NOMO-1 treated with dmso at 0.1 percent for 144 hours (cell line): ENCODE measurements at regions not wholly inside any gene's neighbourhood (a gene's known extent, or its start where the extent isn't known, plus 50 kb on each side); places are given as distances from the start of the nearest gene placed in this dataset.
"Not testable (repeated sequence)": the region's sequence is repeated elsewhere in the genome, so short reads cannot be mapped to it uniquely, and the experiment has no call there.

Experiments used
- DNase-seq: peaks from one replicate; lab custom pipeline; 2025; ENCODE audit not compliant: unreplicated experiment; lab: John Stamatoyannopoulos, UW

DNA sequence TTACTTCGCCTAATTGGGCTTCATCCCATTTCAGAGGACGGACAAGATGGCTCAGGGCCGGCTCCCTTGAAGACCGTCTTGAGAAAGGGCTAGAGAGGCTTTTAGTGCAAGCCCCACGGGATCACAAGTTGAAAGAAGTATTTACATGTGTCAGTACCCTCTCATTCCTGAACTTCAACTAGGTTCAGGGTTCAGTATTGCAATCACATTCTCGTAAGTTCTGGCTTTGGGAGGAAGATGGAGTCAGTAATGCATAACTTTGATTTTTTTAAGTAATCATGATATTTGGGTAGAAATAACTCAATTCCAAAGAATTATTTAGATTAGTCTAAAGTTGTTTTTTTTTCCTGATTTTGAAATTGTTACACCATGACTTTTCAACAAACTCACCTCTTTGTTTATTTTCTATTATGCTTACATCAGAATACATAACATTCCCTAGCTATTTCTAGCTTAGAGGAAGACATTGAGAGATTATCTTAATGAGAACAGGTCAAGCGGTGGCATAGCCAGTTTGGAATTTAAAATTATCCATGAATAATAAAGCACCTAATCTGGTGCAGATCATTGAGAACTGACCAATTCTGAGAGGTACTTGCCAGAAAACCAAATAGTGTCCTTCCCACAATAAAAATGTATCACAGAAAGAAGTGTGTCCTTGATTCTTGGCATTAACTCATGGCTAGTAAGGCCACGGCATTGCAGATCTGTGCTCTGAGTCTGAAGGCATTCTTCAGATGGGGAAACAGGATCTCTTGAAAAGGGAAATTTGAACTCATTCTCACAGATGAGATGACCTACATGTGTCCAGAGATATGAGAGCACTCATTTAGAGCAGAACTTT is 92.1 kb upstream of the BLID start:
- no peak for DNase-seq

DNA sequence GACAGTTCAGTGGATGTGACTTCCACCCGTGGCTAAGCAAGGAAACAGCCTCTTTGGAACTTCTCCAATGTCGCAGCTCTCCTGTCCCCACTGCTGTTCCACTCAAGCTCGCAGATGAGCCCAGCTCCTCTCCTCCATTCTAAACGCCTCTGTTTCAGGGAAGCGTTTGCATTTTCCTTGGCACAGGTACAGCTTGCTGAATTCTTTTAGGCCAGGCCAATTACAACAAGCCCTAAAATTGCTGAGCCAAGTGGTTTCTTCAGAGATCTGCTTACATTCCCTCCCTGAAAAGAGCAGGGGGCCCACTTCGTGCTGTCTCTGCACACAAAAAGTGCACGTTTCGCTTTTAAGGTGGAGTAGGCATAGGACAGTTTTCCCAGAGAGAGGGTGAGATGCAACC is 91.5 kb upstream of the BLID start:
- DNase-seq, result no peak

DNA sequence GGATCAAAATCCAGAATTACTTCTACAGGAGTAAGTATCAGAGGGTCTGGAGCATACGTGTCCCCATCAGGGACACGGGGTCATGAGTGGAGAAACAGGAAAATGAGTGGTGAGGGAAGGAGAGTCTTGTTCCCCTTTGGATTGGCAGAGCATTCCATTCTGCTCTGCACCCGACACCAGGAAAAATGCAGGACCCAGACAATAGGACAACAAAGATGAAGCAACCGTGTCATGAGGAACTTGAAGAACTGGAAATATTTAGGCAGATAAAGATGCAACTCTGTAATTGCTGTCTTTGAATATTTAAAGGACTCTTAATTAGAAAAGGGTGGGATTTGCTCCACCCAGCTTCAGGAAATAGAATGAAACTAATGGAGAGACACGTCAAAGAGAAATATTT is 89.0 kb upstream of the BLID start:
- no peak for DNase-seq

DNA sequence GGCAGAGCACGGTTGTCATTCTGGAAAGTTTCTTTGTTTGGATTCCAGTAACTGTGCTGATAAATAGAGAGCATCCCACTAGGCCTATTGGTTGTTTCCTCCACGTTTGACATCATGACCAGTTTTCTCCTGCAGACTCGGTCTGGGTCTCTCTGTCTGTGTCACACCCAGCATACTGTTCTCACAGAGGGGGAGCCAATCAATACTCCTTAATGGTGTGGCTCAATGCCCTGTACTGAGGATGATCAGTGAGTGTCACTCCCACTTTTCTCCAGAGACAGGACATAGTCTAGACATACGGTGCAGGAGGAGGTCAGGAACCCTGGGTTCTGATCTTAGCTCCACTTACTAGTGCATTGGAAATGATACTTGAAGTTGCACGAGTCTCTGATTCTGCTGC is 88.2 kb upstream of the BLID start:
- no peak for DNase-seq

DNA sequence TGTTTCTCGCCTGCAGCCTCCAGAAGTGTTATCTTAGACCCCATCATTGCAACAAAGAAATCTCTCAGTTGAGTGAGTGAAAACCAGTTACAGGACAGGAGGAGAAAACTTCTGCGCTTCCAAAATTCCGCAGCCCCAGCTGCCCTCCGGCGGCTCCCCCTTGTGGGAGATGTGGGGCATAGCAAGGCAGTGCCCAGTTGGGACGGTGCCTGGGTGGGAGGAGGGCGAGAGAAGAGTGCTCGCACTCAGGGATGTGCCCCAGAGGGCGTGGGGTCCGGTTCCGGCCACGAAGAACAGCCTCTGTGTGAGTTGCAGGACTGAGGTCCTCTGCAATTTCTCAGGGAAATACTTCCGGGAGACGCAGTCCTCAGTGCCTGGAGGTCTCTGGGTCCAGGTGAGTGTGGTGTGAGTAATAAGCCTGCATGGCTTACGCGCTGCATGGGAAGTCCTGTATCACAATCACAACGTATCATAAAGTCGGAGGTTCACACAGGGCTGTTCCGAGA is 87.0 kb upstream of the BLID start:
- DNase-seq, result no peak

DNA sequence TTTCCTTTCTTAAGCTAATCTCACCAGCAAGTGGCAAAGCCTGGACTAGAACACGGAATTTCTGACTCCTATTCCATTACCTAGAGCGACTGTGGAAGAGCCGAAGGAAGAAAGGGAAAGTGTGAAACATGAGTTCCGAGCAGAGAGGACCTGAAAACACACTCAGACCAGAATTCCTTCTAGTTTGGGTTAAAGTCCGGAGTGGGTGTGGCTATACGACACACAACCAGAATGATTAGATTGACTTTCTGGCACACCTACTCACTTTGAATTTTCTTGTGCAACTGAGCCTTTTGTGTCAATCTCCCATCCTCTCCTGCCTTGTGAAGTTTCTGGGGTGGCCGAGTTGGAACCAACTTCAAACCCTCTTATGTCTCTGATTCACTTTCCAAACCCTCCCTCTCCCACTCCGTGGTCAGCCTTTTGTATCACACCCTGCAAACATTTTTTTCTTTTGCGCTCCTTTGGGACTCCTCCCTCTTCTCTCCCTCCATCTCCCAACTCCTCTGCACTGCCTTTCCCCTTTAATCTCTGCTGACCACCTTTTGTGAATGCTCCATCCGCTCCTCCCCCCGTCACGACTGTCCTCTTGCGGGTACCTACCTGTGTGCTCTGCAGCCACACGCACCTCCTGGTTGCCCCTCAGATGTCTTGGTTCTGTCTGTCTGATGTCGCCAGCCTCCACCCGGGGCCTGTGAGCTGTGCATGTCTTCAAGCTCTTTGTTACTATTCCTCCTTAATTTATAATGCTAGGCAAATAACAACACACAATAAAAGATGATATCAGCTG is 86.3 kb upstream of the BLID start:
- no peak for DNase-seq

DNA sequence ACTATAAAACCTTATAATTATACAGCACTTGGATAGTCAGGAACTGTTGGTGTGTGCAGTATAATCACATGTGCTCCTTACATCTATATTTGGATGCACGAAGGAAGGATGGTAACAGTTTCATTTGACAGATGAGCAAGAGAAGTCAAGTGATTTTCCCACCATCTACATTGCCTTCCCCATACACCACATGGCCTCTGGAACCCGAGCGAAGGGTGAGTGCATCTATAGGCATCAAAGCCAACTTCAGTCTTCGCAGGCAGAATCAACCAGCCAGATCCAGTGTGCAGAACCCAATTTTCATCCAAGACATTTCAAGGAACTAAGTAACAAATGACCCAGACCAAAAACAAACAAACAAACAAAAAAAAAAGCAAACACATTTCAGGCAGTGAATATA is 85.1 kb upstream of the BLID start:
- no peak for DNase-seq

DNA sequence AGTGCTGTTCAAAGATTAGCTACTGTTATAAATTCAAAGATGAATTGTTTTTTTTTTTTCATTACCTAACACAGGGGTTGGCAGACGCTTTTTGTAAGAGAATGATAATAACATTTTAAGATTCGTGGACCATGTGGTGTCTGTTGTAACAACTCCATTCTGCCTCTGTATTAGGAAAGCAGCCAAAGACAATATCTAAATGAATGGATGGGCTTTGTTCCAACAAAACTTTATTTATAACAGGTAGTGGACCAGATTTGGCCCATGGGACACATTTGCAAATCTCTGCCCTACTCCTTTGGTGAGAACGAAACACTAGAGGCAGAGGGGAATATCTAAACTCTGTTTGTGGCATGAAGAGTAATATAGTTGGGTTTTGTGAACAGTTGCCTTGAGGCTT is 83.6 kb upstream of the BLID start:
- DNase-seq, result no peak

DNA sequence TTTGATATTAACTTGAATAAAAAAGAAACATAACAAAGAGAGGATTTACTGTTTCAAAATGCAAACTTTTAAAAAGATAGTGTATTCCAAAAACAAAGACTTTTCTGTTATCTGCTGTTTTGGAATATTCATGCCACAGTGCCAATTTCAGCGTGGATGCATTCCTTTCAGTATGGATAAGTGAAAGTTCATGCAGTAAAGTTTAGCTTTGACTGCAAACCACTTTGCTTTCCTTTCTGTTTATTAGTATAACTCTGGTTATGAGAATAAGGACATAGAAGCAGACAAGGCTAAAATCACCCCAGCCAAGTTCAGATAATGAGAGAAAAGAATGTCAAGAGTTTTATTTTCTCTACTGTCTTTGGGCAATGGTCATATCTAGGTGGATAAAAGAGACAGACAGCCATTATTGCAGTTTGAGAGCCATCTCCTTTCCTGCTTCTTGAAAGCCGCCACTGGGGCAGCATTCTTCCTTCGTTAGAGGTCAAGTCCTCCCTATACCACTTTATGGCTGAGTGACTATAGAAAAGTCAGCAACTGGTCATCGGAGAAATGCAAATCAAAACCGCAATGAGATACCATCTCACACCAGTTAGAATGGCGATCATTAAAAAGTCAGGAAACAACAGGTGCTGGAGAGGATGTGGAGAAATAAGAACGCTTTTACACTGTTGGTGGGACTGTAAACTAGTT is 82.4 kb upstream of the BLID start:
- no peak for DNase-seq

DNA sequence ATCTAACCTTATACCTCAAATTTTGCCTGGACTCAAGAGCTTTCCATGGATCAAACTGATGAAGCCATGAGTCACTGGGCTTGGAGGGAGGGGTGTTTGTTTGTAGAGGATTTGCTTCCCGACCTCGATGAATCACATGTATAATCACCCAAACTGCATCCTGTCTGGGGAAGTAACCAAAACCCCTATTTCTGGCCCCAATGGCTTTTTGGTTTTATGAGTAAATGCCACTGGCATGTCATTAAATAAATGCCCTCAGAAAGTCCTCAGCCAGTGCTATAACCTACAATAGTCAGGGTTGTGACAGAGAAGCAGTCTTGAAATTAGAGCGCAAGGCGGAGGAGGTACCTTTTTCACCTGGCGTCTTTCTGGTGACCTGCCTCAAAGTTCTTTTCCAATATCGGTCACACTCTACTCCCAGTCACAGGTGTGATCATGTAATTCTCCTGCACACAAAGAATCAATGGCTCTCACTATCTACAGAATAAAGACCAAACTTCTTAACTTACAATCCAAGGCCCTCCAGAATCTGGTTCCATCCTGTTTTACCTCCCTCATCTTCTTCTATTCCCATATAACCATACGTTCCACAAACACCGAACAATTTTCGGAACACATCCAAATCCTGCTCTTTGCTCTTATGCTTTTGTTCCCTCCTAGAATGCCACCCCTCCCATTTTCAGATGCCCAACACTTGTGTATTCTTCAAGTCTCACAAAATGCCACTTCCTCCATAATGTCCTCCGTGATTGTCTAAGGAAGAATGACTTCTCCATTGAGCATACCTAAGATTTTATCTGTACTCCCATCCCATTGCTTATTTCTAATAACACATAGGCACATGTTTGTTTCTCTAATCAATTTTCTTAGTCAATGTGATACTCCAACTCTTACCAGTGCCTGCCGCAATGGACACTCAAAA is 81.3 kb upstream of the BLID start:
- DNase-seq, result no peak

DNA sequence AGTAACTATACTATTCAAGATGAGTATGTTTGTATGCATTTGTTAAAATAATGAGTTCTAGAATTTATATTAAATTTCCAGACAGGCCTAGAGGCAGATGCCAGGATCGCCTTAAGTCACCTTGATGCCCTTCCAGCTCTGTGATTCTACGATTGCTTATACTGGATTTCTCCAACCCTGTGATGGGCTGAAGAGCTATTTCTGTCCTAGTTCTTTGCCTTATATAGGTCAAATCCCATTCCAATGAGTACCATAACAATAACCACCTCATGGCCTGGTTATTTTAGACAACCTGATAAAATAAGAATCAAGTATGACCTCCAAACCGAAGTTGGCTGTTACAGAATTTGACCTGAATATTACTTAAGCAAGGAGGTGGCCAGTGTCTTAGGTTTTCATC is 79.8 kb upstream of the BLID start:
- no peak for DNase-seq

DNA sequence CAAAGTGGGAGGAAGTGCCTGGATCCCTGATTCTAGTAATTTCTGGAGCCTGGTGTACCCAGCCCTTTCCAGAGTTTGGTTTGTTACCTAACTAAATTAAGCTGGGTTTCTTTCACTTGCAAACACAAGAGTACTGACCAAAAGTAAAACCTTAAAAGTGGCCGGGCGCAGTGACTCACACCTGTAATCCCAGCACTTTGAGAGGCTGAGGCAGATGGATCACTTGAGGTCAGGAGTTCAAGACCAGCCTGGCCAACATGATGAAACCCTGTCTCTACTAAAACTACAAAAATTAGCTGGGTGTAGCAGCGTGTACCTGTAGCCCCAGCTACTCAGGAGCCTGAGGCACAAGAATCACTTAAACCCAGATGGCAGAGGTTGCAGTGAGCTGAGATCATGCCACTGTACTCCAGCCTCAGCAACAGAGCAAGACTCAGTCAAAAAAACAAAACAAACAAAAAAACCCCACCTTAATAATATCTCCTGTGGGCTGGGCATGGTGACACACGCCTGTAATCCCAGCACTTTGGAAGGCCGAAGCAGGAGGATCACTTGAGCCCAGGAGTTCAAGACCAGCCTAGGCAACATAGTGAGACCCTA is 78.0 kb upstream of the BLID start:
- DNase-seq, result not testable (repeated sequence)

DNA sequence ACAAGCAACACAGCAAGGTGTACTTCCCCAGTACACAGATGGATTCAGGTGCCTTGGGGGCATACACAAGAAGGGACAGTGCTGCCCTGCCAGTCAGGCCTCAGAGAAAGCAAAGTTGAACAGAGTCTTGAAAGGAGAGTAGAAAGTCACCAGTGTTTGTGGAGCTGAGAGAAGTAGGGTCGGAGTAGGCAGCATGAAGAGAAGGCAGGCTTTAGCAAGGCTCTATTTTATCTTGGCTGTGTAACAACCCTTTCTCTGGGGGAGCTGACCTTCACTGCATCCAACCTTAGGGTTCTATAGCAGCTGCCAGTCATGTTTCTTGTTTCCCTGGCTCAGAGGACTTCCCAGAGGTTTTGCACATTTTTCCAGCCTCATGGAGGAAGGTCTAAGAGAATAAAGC is 77.4 kb upstream of the BLID start:
- no peak for DNase-seq

DNA sequence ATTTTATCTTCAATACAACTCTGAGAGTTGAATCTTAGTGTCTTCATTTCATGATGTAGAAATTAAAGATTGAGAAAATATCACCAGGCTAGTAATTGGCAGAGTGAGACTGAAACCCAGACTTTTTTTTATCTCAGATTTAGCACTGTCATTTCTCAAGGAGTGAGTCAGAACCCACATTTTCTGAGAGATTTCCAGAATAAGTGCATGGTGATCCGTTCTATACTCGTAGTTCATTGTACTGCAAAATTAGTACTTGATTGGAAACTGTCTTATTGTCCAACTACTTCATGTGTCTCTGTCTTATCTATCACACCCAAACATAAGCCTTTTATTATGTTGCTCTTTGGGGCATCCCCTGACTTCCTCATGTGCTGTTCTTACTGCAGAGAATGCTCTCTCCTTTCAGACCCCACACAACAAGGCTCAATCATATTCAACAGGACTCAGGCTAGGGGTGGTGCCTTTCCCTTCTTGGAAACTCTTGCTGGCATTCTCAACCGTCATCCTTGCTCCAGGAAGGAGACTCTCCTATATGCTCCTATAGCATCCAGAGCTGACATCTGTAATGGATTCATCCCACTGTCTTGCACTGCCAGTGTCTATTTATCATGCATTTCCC is 76.7 kb upstream of the BLID start:
- DNase-seq, result no peak

DNA sequence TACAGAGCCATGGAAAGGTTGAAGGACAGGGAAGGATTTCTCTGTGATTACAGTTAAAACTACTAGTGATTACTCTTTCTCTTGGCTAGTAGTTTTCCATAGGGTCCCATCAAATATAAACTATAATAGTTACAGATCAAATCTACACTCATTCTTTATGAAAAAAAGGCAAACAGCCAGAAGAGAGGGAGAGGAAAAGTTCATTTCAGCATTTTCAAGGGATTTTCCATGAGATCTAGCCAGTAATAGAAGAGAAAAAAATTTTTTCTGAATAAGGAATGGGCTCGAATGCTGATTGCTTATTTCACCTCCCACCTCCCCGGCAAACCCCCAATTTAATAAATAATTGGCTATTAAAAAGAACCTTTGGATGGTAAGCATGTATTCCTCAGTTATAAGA is 74.8 kb upstream of the BLID start:
- no peak for DNase-seq

DNA sequence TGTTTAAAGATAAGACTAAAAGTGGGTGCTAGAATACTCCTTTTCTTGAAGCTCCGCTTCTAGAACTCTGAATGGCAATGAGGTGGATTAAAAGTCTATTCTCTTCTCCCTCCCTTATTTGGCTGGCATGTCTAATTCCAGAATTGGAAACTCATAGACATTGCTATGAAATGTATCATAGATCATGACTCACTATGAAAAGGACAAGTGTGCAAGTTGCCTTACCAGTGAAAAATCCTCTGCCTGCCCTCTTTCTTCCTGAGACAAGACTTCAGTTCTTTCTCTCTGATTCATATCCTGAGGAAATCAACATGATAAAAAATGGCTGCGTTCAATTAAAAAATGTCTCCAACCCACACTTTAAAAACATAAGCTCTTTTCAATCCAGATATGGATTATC is 73.2 kb upstream of the BLID start:
- DNase-seq, result no peak

DNA sequence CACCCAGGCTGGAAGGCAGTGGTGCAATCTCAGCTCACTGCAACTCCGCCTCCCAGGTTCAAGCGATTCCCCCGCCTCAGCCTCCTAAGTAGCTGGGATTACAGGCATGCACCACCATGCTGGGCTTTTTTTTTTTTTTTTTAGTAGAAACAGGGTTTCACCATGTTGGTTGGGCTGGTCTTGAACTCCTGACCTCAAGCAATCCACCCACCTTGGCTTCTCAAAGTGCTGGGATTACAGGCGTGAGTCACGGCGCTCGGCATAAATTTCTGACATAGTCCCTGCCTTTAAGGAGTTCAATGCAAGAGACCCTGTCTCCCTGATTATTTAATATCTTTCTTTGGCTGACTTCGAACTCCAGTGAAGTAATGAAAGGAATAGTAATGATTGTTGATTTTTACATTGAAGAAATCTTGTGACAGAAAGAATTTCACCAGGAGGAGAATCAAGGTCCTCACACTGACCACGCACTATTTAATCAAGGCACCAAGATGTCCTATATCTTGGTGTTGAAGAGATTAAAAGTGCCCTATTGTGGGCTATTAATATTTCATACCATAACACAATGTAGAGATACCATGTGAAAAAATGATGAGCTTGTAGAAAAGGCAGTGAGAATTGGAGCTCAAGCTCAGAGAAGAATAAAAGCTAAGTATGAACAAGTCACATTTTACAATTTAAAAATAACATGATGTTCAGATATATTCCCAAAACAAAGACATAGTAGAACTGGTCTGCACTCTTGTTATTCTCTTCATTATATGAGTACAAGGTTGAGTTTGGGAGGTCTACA is 71.6 kb upstream of the BLID start:
- no peak for DNase-seq

DNA sequence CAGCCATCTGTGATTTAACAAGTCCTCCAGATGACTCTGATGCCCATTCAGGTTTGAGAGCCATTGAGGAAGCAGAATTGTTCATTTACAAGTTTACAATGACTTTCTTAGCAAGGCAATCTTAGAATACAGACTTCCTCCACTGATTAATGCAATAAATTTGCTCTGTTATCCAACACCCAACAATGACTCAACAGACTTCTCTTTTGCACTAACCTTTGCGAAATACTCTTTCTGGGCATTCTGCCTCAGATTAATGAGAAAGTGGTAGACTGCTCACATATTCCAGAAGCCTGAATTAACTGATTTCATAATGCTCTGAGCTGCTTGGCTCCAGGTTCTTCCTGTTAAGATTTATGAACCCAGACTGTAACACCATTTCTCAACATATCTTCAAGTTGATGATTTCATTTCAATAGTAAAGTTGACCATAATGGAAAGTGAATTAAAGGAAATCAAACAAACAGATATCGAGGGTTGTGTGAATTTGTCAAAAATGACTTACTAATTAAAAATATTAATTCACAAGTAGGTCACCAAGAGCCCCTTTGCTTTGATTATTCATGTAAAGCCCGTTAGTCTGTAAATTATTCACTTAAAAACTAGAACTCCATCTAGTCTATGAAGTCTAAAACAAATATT is 70.5 kb upstream of the BLID start:
- DNase-seq, result no peak

DNA sequence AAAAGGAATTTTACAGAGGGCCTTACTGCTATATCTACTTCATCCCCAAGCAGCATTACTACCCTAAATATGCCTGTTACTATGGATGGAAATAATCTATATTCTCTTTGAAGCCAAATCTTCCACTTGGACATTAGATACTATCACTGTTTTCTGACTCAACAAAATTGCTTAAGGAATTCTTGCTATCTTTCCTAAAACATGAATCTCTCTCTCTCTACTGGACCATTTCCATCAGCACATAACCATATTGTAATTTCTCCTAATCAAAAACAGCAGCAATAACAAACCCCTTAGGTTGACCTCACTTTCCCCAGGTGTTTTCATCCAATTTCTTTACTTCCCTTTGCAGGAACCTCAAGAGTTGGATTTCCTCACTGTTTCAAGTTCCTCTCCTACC is 67.9 kb upstream of the BLID start:
- DNase-seq, result no peak
